HCEC 1CT (cell line): ENCODE measurements at regions not wholly inside any gene's neighbourhood (a gene's known extent, or its start where the extent isn't known, plus 50 kb on each side); places are given as distances from the start of the nearest gene placed in this dataset.

Source experiments
- DNase-seq: peaks from one replicate; pipeline ENCODE4 v3.0.0-alpha.2; 2017

DNA sequence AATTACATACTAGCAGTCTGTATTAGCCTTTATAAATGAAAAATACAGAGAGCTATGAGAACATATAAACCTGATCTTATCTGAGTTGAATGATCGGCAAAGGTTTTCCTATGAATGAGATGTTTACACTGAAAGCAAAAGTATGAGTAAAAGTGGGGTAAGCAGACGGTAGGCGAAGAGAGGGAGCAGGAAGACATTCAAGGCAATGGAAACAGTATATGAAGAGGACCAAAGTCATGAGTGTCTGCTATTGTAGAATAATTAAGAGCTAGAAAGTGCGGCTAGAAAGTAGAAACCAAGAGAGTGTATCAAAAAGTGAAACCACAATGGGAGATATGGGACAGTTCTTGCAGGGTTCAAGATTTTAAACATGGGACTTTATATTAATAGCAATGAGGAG lies 67.0 kb upstream of the TMLHE start:
- no peak for DNase-seq

DNA sequence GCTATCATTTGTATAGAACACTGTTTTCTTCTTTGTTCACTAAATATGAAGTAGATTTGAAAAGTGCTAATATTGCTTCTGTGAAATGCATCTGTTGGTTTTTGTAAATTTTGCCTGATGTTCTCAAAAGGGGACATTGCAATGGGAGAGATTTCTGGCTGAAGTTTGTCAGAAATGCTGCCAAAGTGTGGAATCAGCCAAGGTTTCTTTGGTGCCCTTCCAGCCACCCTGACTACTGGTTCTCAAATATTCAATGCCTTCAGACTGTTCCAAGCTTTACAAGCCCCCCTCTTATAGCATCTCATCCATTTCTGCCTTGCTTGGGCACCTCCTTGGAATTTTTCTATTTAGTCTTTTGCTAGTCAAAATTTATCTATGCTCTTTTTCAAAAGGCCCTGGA lies 60.6 kb upstream of the TMLHE start:
- DNase-seq: no peak

DNA sequence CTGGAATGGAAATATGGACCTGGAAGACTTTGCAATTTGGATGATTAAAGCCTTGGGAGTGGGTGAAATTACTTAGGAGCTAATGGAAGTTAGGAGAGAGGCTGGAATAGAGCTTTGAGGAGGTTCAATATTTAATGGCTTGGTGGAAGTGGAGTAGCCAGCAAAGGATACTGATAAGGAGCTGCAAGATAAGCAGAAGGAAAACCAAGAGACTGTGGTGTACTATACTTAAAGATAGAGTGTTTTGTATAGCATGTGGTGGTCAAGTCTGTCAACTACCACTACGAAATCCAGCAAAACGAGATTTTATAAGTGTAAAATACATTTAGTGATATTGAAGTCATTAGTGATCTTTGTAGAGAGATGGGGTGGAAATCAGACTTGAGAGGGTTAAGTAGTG lies 54.0 kb upstream of the TMLHE start:
- no peak for DNase-seq
